HG02623 (cell line): ENCODE measurements at regions not wholly inside any gene's neighbourhood (a gene's known extent, or its start where the extent isn't known, plus 50 kb on each side); places are given as distances from the start of the nearest gene placed in this dataset.

Source experiments
- ATAC-seq: cut with Tn5 transposase; IDR thresholded peaks from one replicate; pipeline ENCODE4 v1.9.1; 2021; ENCODE audit warnings: moderate library complexity; ENCODE audit not compliant: unreplicated experiment

DNA sequence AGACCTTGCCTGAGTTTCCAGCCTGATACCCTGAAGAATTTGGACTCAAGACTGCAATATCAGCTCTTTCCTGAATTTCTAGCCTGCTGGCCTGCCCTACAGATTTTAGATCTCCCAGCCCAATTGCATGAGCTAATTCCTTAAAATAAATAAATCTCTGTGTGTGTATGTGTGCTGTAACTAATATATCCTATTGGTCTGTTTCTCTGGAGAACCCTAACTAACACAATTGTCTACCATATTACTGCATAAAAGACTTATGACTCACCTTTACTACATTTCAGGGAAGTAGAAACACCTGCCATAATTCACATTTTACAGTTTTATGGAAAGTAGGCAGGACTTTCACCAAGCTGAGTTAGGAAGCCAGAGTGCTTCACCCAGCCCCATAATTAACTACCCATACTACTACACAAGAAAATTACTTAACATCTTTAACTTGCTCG is 90.7 kb upstream of the BEND6 start:
- no peak for ATAC-seq

DNA sequence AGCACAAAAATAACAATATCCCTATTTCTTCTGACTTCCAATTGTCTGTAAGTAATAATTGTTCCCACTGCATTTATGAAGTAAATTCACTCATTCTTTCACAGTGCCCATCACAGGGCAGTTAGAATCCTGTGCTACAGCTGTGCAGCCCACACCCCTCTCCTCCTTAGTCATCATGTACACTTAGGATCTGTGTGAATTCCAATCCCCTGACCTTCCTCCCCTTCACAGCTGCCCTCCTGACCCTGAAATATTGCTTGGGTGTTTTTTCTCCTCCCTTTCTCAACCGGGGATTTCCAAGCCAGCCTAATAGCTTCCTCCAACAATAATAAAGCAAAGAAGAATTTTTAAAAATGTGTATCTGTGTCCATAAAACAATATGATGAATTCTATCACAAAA is 91.5 kb upstream of the BEND6 start:
- ATAC-seq = no peak

- ATAC-seq = peak; percentile 51
Measured at GRCh38 chr6:56862415-56863175, 92.3 kb upstream of the BEND6 start.

DNA sequence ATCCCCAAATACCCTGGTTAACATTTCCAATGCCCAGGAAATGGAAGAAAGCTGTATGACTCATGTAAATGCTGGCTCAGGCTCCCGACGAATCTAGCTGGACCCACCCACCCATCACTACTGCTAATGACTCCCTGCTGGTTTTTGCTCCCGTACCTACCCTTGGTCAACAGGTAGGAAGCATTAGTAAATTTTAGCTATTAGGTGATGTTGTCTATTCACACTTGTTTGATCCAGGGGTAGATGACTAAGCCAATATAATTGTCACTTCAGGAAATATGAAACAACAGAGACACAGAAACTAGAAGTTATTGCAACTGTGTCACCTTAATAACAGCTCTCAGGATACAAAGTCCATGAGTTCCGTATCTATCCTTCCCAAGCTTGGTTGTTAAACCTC is 94.4 kb upstream of the BEND6 start:
- no peak for ATAC-seq

DNA sequence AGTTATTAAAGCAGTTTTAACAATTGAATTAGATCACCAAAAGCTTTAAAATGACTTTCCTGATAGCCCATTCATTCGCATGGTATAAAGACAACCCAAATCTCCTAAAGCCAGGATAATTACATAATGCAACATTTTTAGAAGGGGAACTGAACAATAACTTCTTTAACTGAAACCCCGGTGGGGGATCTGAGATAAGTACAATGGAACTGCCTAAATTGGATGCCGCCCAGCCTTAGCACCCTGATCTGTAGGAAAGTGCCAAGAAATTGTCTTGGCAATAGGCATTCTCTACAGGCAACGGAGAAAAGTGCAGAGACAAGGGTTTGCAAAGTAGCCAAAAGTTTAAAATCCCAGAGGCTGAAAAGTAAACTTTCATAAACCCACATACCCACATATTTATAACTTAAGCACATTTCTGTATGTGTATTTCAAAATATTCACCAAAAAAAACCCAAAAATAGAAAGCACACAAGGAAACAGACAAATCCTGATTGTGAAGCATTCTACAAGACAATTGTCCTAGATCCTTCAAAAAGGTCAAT is 98.8 kb upstream of the BEND6 start:
- no peak for ATAC-seq

DNA sequence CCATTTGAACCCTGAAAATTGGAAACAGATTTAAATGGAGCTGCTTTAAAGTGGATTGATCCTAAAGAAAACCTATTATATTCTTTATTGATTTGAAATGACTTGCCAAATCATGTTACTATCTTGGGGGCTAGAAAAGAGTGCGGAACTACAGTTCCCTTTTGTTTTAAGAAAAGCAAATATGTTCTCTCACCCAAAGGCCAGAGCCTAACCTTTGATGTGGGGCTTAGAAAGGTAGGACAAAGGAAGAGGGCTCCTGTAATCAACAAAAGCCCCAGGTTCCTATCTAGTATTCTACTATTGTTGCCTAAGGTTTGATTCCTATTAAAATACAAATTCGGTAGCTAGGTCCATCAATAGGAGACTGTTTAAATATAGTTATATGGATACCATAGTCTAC is 100.8 kb upstream of the BEND6 start:
- no peak for ATAC-seq

- ATAC-seq = no peak
Measured at GRCh38 chr6:56853541-56853940, 101.4 kb upstream of the BEND6 start.

- ATAC-seq = peak; percentile 8
Measured at GRCh38 chr6:56852260-56853010, 102.5 kb upstream of the BEND6 start.

GRCh38 chr6:56851541-56852259 is 103.2 kb upstream of the BEND6 start:
- peak; percentile 95 for ATAC-seq

GRCh38 chr6:56851074-56851473 is 103.8 kb upstream of the BEND6 start:
- ATAC-seq = no peak

GRCh38 chr6:56850626-56851025 is 104.3 kb upstream of the BEND6 start:
- ATAC-seq = no peak

- no peak for ATAC-seq
Measured at GRCh38 chr6:56849896-56850295, 105.0 kb upstream of the BEND6 start.

DNA sequence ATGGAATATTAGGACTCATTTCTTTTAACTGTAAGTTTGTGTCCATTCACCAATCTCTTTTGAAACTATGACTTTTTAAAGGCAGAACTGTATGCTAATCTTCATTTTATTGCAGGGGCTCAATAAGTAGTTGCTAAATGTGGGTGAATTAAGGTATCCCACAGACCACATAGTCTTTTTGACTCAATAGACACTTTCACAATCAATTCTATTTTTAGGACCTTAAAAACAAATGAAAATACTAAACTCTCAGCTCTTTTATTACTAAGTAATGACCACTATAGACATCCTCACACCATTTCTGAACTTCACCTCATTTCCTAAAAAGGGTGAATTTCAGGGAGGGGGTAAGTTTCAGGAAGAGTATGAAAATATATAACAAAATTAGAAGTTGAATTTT is 106.8 kb upstream of the BEND6 start:
- ATAC-seq = no peak

DNA sequence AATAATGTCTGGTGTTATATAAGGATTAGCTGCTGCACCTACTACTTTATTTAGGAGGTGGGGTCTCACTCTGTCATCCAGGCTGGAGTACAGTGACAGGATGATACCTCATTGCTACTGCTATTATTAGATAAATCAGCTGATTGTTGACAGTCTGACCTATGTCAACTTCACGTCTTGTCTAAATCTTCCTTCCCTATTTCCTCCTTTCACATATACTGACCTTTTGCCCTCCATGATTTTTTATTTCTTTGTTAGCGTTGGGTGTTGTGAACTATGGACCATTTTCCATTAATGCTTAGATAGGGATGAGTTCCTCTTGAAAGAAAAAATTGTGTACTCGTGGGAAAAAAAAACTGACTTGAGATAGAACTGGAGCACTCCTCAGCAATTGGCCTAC is 109.9 kb upstream of the BEND6 start:
- no peak for ATAC-seq

GRCh38 chr6:56843476-56844349 is 111.2 kb upstream of the BEND6 start:
- peak; percentile 76 for ATAC-seq

GRCh38 chr6:56842686-56843475 is 112.0 kb upstream of the BEND6 start:
- peak; percentile 9 for ATAC-seq

GRCh38 chr6:56841751-56842150 is 113.2 kb upstream of the BEND6 start:
- ATAC-seq = no peak

DNA sequence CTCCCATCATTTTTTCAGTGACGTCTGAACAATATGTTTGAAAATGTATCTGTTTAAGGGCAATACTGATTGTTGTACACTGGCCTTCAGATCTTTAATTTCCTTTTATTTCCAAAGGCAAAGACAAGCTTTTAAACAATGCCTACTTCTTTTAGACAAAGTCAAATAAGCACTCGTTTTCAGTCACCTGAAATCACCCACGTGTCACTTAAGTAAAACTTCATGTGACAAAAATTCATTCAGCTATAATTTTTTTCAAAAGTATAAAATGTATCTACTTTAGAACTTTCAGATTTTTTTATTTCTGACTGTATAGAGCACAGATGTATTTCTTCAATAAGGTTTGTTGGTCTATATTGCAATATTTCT is 113.5 kb upstream of the BEND6 start:
- no peak for ATAC-seq

DNA sequence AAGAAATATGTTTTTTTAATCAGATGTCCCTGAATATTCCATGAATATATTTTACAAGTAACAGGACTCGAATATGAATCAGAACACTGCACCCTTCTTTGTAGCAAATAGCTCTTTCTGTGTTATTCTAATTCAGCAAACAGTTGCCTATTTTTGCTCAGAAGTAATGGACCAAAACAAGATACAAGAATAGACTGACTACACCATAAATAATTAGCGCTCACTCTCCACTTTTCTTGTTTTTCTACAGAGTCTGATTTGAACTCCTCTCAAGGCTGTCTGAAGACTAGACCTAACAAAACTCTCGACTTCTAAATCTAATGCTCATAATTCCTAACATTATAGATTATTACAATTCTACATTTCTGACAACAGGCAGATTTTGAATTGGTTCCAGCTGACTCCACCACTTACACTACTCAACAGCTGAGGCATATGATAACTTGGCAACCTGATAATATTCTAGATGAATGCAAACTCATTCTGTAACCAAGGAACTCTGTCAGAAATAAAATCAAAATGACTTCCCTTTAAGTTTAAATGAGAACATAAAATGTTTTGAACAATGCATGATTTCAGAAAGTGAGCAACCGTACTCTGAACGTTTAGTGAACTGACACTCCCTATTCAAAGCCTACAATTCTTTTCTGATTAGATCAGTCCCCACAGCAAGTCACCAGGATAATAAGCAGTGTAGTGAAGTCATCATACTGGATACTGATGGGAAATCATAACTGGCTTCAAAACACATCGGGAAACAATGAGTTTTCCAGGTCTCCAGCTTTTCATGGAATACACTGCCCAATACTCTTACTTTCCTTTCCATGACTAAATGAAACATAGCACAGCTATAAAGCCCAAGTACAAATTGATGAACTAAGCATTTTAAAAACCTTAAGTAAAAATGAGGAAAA is 114.2 kb upstream of the BEND6 start:
- ATAC-seq = no peak
